Stimulated activated memory B cell treated with anti-CD40 and anti-IgM and Interleukin-4, amounts not matched to agents 10 μg/mL and 1 μg/mL and 100 μg/mL, for 72 hours (primary cell): ENCODE measurements at regions not wholly inside any gene's neighbourhood (a gene's known extent, or its start where the extent isn't known, plus 50 kb on each side); places are given as distances from the start of the nearest gene placed in this dataset.

Source experiments
- ATAC-seq: fragments of 150-1000 bp; cut with Tn5 transposase; 2 replicates; pipeline ENCODE4 v1.10.0; 2021
- H3K27ac Mint-ChIP-seq: one replicate; pipeline ENCODE4 v1.8.0; 2022; ENCODE audit warnings: mild to moderate bottlenecking, mixed read lengths
- H3K27me3 Mint-ChIP-seq: one replicate; pipeline ENCODE4 v1.8.0; 2022; ENCODE audit warnings: mixed read lengths
- H3K36me3 Mint-ChIP-seq: one replicate; pipeline ENCODE4 v1.8.0; 2022; ENCODE audit warnings: mixed read lengths
- H3K4me1 Mint-ChIP-seq: one replicate; pipeline ENCODE4 v1.8.0; 2022; ENCODE audit warnings: mixed read lengths
- H3K4me3 Mint-ChIP-seq: one replicate; pipeline ENCODE4 v1.8.0; 2022; ENCODE audit warnings: mild to moderate bottlenecking, moderate library complexity, mixed read lengths
- H3K9me3 Mint-ChIP-seq: one replicate; pipeline ENCODE4 v1.8.0; 2022; ENCODE audit warnings: mixed read lengths

- peak overlapping the region; percentile 17 for H3K27ac Mint-ChIP-seq
- peaks cover 13% of the 10 kb centered on the region for H3K4me1 Mint-ChIP-seq
- no peaks in the 10 kb centered on the region for H3K36me3 Mint-ChIP-seq
- ATAC-seq, result peak; percentile 74
- no peaks in the 10 kb centered on the region for H3K9me3 Mint-ChIP-seq
- no peaks in the 10 kb centered on the region for H3K27me3 Mint-ChIP-seq
- H3K4me3 Mint-ChIP-seq, result no peak overlapping the region
Observed at GRCh38 chr18:44466997-44467396, 213.7 kb upstream of the SETBP1 start.

GRCh38 chr18:44467718-44468117, 213.0 kb upstream of the SETBP1 start:
- H3K4me3 Mint-ChIP-seq, result no peak overlapping the region
- no peak for ATAC-seq
- H3K27me3 Mint-ChIP-seq, result no peaks in the 10 kb centered on the region
- H3K36me3 Mint-ChIP-seq, result no peaks in the 10 kb centered on the region
- peaks cover 13% of the 10 kb centered on the region for H3K4me1 Mint-ChIP-seq
- H3K27ac Mint-ChIP-seq, result no peak overlapping the region
- no peaks in the 10 kb centered on the region for H3K9me3 Mint-ChIP-seq

DNA sequence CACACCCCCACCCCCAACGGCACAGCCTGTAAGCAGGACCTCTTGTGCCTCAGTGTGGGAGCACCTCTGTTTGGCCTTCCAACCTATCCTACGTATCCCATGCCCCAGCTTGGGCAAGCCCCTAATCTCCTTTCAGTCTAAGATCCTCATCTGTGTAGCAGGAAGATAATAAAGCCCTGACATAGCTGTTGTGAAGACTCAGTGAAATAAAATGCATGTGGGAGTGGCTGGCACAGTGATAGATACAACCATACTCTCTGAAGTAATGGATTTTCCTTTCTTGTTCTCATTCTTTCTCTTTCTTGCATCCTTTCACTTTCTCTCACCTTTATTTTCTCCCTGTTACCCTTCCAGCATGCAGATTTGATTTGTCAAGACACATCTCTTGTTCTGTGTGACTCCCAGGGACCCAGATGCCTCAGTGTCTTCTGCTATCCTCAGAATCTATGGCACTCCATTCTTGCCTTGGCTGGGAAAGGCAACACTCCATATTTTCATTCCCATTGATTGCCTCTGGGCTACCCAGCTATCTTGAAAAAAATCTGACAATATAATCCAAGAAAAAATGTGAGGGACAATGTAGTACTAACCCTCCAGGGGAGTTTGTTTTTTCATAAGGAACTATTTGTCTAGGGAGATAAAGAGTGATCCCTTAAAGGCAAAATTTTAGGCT, 207.2 kb upstream of the SETBP1 start:
- H3K27ac Mint-ChIP-seq, result peak overlapping the region; percentile 27
- peaks cover 7% of the 10 kb centered on the region for H3K36me3 Mint-ChIP-seq
- H3K4me3 Mint-ChIP-seq, result no peak overlapping the region
- H3K9me3 Mint-ChIP-seq, result peaks cover 10% of the 10 kb centered on the region
- peaks cover 13% of the 10 kb centered on the region for H3K4me1 Mint-ChIP-seq
- H3K27me3 Mint-ChIP-seq, result no peaks in the 10 kb centered on the region
- no peak for ATAC-seq

- Mint-ChIP-seq H3K4me1 (peaks cover 13% of the 10 kb centered on the region), H3K27me3 (no peaks in the 10 kb centered on the region), H3K9me3 (peaks cover 14% of the 10 kb centered on the region), H3K27ac (peak overlapping the region; percentile 27), H3K4me3 (no peak overlapping the region), H3K36me3 (peaks cover 11% of the 10 kb centered on the region)
- ATAC-seq, result peak; percentile 84
Observed at GRCh38 chr18:44474067-44474411, 206.6 kb upstream of the SETBP1 start.

DNA sequence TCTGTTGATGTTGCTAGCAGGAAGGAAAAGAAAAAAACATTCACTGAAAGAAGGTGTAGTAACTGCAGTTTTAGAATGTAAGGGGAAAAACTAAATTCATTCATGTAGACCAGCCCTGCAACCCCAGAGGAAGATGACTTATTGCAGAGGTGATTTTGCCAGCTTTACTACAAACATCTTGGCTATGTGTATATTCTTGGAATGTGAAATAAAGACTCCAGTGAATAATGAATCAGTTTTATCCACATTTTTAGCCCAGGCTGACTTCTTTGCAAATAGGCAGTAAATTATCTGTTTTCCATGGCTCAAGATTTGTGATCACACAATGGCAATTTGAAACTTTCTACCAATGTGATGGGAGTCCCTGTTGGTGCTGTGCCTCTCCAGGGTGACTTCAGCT, 206.1 kb upstream of the SETBP1 start:
- no peak for ATAC-seq
- Mint-ChIP-seq H3K27me3 (no peaks in the 10 kb centered on the region), H3K9me3 (peaks cover 17% of the 10 kb centered on the region), H3K27ac (peak overlapping the region; percentile 27), H3K4me3 (no peak overlapping the region), H3K4me1 (peaks cover 13% of the 10 kb centered on the region), H3K36me3 (peaks cover 14% of the 10 kb centered on the region)

DNA sequence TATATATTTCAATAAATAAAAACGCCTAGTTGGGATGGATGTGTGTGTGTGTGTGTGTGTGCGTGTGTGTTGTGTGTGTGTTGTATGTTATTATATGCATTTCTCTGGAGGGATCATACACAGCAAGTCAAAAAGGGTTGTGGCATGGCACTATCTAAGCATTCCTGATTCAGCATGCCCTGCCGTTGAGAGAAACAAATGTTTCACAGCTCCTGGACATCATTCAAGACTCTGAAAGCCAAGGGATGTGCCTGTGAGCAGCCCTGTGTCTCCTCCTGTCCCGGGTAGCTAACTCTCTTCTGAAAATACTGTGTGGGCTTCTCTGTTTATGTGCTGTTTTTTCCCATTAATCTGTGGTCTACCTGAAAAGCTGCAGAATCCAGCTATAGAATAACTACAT, 197.9 kb upstream of the SETBP1 start:
- ATAC-seq, result no peak
- H3K9me3 Mint-ChIP-seq, result peaks cover 23% of the 10 kb centered on the region
- no peaks in the 10 kb centered on the region for H3K4me1 Mint-ChIP-seq
- no peak overlapping the region for H3K4me3 Mint-ChIP-seq
- no peaks in the 10 kb centered on the region for H3K27me3 Mint-ChIP-seq
- no peak overlapping the region for H3K27ac Mint-ChIP-seq
- peaks cover 23% of the 10 kb centered on the region for H3K36me3 Mint-ChIP-seq

GRCh38 chr18:44495151-44495550, 185.5 kb upstream of the SETBP1 start:
- Mint-ChIP-seq H3K36me3 (no peaks in the 10 kb centered on the region), H3K4me1 (peaks cover 9% of the 10 kb centered on the region), H3K27me3 (no peaks in the 10 kb centered on the region), H3K27ac (peak overlapping the region; percentile 58), H3K9me3 (peaks cover 4% of the 10 kb centered on the region), H3K4me3 (no peak overlapping the region)
- peak; percentile 72 for ATAC-seq

- H3K27me3 Mint-ChIP-seq, result no peaks in the 10 kb centered on the region
- H3K9me3 Mint-ChIP-seq, result peaks cover 4% of the 10 kb centered on the region
- no peaks in the 10 kb centered on the region for H3K36me3 Mint-ChIP-seq
- ATAC-seq, result no peak
- no peak overlapping the region for H3K4me3 Mint-ChIP-seq
- H3K4me1 Mint-ChIP-seq, result peaks cover 26% of the 10 kb centered on the region
- no peak overlapping the region for H3K27ac Mint-ChIP-seq
Observed at GRCh38 chr18:44497311-44497710, 183.4 kb upstream of the SETBP1 start.

- peaks cover 32% of the 10 kb centered on the region for H3K4me1 Mint-ChIP-seq
- no peaks in the 10 kb centered on the region for H3K36me3 Mint-ChIP-seq
- H3K27ac Mint-ChIP-seq, result no peak overlapping the region
- ATAC-seq, result no peak
- no peaks in the 10 kb centered on the region for H3K9me3 Mint-ChIP-seq
- H3K4me3 Mint-ChIP-seq, result no peak overlapping the region
- H3K27me3 Mint-ChIP-seq, result no peaks in the 10 kb centered on the region
Observed at GRCh38 chr18:44497757-44498490, 182.8 kb upstream of the SETBP1 start.

DNA sequence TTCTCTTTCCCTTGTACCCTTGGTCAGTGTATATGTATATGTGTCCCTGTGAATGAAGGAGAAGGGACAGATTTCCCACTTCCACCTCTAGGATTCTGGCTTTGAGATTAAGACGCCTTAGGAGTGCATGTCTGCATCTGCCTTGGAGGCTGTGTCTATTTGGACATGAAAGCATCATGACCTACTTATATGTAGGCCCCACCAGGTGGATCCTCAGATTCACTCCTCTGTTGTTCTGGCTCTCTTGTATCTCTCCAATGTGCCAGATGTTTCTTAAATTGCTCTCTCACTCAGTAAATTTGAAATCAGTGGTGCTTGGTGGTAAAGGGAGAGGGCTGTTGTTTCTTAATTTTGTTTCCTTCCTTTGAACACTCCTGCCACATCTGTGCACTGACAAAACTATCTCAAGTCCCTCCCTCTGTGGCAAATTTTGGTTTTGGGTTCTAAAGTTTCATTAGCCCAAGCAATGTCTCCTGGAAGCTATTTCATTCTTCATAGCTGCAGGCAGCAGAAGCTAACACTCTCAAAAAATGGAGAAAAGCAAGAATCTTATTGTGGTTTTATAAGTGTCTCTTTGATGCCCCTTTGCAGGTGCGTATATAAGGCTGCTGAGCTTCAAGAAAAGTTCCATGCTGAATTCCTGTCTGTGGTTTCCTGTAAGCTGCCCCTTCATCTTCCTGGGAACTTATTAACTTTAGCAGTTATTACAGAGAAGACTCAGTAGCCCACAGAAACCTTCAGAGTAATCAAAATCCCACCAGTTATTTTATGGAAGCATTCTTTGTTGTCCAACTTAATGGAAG, 179.7 kb upstream of the SETBP1 start:
- Mint-ChIP-seq H3K4me1 (peaks cover 25% of the 10 kb centered on the region), H3K27ac (peak overlapping the region; percentile 65), H3K36me3 (no peaks in the 10 kb centered on the region), H3K4me3 (no peak overlapping the region), H3K9me3 (no peaks in the 10 kb centered on the region), H3K27me3 (no peaks in the 10 kb centered on the region)
- no peak for ATAC-seq

- no peak for ATAC-seq
- no peaks in the 10 kb centered on the region for H3K36me3 Mint-ChIP-seq
- no peaks in the 10 kb centered on the region for H3K9me3 Mint-ChIP-seq
- H3K4me3 Mint-ChIP-seq, result no peak overlapping the region
- H3K27ac Mint-ChIP-seq, result no peak overlapping the region
- H3K27me3 Mint-ChIP-seq, result no peaks in the 10 kb centered on the region
- H3K4me1 Mint-ChIP-seq, result peaks cover 30% of the 10 kb centered on the region
Observed at GRCh38 chr18:44502221-44502620, 178.5 kb upstream of the SETBP1 start.

DNA sequence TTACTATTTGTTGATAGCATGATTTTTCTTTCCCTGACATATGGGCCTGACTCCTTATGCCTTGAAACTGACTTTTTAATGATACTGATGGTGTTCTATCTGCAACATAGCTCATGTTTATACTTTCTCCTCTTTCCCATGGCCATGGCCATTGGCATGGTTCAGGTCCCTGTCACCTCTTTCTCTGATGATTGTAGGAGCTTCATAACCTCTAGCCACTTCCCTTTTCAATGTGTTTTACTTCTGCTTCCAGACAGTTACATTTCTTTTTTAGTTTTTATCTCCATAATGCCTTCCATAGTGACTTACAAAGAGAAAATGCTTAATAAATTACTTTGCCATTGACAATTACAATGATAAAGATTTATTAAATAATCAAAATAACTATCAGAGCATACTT, 177.9 kb upstream of the SETBP1 start:
- Mint-ChIP-seq H3K27ac (no peak overlapping the region), H3K36me3 (no peaks in the 10 kb centered on the region), H3K9me3 (no peaks in the 10 kb centered on the region), H3K27me3 (no peaks in the 10 kb centered on the region), H3K4me1 (peaks cover 30% of the 10 kb centered on the region), H3K4me3 (no peak overlapping the region)
- peak; percentile 57 for ATAC-seq

DNA sequence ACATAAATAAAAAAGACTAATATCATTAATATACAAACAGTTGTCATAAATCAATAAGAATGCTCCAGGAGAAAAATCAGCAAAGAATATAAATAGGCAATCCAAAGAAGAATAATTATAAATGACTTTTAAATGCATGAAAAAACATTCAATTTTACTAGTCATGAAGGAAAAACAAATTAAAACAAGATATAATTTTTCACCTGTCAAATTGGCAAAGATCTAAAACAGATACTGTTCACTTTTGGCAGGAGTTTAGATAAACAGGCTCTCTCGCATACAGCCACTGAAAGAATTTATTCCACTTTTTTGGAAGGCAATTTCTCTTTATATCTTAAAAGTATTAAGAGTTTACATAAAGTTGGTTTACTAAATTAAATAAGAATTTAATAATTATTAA, 176.8 kb upstream of the SETBP1 start:
- no peaks in the 10 kb centered on the region for H3K27me3 Mint-ChIP-seq
- no peaks in the 10 kb centered on the region for H3K36me3 Mint-ChIP-seq
- H3K4me3 Mint-ChIP-seq, result no peak overlapping the region
- H3K4me1 Mint-ChIP-seq, result peaks cover 30% of the 10 kb centered on the region
- no peak overlapping the region for H3K27ac Mint-ChIP-seq
- ATAC-seq, result no peak
- no peaks in the 10 kb centered on the region for H3K9me3 Mint-ChIP-seq

- no peak overlapping the region for H3K27ac Mint-ChIP-seq
- H3K27me3 Mint-ChIP-seq, result no peaks in the 10 kb centered on the region
- peaks cover 8% of the 10 kb centered on the region for H3K4me1 Mint-ChIP-seq
- no peaks in the 10 kb centered on the region for H3K36me3 Mint-ChIP-seq
- no peak overlapping the region for H3K4me3 Mint-ChIP-seq
- no peaks in the 10 kb centered on the region for H3K9me3 Mint-ChIP-seq
- peak; percentile 96 for ATAC-seq
Observed at GRCh38 chr18:44507729-44508325, 172.9 kb upstream of the SETBP1 start.

- peaks cover 12% of the 10 kb centered on the region for H3K4me1 Mint-ChIP-seq
- no peaks in the 10 kb centered on the region for H3K27me3 Mint-ChIP-seq
- peaks cover 3% of the 10 kb centered on the region for H3K9me3 Mint-ChIP-seq
- peak; percentile 44 for ATAC-seq
- no peaks in the 10 kb centered on the region for H3K36me3 Mint-ChIP-seq
- no peak overlapping the region for H3K4me3 Mint-ChIP-seq
- no peak overlapping the region for H3K27ac Mint-ChIP-seq
Observed at GRCh38 chr18:44508474-44508873, 172.2 kb upstream of the SETBP1 start.
